Lung microvascular endothelial cell (primary cell): ENCODE measurements at regions not wholly inside any gene's neighbourhood (a gene's known extent, or its start where the extent isn't known, plus 50 kb on each side); places are given as distances from the start of the nearest gene placed in this dataset.
"Not testable (repeated sequence)": the region's sequence is repeated elsewhere in the genome, so short reads cannot be mapped to it uniquely, and the experiment has no call there.

Source experiments
- DNase-seq, 2 donors: peaks; one replicate each; pipeline versions ENCODE4 v3.0.0 to v3.0.0-alpha.2; 2010; ENCODE audit warnings: low read depth in 2 of 2

DNA sequence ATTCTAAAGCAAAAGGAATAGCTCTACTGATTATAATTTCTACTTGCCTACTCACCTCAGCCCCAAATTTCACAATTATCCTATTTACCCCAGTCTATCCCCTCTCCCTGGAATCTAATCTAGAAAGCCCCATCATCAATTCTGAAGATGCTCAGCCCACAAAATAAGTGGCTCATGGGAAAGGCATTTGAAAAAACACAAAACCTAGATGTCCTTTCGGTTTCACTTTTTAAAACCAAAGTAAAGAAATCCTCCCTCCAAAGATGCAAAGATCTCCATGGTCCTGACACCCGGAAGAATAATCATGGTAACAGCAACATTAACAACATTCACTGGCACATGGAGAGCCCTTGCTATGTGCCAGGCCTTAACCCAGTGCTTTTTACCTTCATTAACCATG is 224.8 kb downstream of the FGFR2 start:
- DNase-seq = no peak

DNA sequence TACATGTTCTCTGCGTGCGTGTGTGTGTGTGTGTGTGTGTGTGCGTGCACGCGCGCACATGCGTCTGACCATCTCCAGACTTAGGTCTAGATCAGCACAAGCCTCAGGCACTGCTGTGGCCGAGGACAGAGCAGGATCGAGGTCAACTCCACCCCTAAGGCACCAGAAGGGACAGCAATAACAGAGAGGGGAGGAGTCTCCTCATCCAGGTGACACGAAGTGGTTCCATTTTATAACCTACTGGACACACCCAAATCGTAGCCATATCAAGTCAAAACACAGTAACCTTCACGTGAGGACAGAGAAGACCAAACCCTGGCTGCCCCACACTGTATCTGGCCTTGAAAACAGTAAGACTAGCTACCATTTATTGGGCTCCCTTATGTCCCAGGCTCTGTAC is 224.1 kb downstream of the FGFR2 start:
- no peak for DNase-seq

DNA sequence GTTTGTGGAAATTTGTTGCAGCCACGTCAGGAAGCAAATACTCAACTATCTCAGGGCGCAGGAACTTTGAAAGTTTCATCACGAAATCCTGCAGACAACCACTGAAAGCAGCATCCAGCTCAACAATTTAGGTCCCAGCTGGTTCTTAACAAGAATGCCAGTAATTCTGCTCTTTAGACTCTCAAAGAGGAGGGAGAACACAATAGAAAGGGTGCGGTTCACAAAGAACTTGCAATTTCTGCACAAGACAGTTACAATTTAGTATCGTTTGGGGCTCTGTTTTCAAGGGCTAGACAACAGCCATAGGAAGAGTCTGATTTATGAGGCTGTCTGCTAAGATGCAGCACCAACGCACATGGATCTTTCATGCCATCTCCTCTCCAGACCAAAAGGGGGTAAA is 223.1 kb downstream of the FGFR2 start:
- DNase-seq = no peak

DNA sequence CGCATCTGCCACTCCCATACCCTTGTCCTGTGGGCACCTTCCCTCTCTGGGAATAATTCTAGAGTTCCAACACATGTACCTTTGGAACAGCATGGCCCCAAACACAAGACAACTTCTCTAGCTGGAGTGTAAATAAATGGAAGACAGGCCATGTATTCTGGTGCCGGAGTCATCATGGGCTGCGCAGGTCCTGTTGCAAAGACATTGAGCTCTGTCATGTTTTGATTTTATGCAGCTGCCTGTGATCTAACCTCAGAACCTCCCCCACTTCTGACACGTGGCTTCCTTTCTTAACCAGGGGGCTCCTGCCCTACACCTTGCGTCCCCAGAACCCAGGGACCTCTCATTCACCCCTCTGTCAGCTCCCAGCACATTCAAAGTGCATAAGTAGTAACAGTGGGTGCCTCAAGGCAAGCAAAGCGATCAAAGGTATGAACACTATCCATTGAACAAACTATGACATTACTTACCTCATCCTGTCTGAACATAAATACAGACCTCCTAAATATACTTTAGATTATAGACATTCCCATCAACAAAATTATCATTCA is 219.9 kb downstream of the FGFR2 start:
- DNase-seq = no peak

DNA sequence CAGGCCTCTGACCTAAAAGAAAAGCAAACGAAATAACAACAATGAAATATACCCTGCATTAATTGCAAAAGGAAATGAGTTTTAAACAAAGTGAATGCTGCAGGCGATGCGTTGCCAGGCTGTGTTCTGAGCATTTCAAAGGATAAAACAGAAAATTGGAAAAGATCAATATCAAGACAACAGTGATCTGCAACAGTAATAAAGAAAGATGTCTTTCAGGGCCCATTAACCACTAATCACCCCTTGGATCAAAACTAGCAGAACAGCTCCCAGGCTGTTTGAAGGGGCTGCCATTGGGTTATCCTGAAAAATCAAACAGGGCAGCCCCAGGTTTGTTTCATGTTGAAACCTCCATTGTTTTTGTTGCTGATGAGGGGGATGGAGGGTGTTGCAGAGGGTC is 219.2 kb downstream of the FGFR2 start:
- no peak for DNase-seq

DNA sequence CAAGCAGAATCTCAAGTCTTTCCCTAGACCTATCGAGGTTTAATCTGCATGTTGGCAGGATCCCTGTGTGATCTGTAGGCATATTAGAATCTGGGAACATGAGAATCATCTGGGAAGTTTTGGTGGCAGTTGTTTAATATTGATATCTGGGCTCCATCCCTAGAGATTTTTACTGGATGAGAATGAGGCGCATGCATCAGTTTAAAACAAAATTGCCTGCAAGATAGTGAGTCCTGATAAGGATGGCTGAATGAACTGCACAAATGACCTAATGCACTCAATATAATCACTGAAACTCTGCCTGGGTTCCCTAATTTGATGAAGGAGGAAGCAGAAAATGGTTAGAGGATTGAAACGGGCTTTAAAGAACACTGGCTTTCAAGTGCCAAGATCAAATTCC is 218.0 kb downstream of the FGFR2 start:
- no peak for DNase-seq

DNA sequence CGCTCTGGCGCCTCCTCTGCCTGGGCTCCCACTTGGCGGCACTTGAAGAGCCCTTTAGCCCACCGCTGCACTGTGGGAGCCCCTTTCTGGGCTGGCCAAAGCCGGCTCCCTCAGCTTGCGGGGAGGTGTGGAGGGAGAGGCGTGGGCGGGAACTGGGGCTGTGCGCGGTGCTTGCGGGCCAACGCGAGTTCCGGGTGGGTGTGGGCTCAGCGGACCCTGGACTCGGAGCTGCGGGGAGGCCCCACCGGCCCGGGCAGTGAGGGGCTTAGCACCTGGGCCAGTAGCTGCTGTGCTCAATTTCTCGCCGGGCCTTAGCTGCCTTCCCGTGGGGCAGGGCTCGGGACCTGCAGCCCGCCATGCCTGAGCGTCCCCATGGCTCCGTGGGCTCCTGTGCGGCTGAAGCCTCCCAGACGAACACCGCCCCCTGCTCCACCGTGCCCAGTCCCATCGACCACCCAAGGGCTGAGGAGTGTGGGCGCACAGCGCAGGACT is 216.2 kb downstream of the FGFR2 start:
- not testable (repeated sequence) for DNase-seq

GRCh38 chr10:121385136-121385535 is 213.1 kb downstream of the FGFR2 start:
- DNase-seq = no peak

- no peak for DNase-seq
Observed at GRCh38 chr10:121392657-121393056, 205.6 kb downstream of the FGFR2 start.

- DNase-seq = no peak
Observed at GRCh38 chr10:121393522-121393921, 204.7 kb downstream of the FGFR2 start.

GRCh38 chr10:121400507-121400906 is 197.7 kb downstream of the FGFR2 start:
- not testable (repeated sequence) for DNase-seq

- no peak for DNase-seq
Observed at GRCh38 chr10:121403527-121403926, 194.7 kb downstream of the FGFR2 start.

- DNase-seq = no peak
Observed at GRCh38 chr10:121404611-121405010, 193.6 kb downstream of the FGFR2 start.

- DNase-seq = no peak
Observed at GRCh38 chr10:121405096-121405495, 193.1 kb downstream of the FGFR2 start.

- no peak for DNase-seq
Observed at GRCh38 chr10:121405549-121405948, 192.7 kb downstream of the FGFR2 start.

DNA sequence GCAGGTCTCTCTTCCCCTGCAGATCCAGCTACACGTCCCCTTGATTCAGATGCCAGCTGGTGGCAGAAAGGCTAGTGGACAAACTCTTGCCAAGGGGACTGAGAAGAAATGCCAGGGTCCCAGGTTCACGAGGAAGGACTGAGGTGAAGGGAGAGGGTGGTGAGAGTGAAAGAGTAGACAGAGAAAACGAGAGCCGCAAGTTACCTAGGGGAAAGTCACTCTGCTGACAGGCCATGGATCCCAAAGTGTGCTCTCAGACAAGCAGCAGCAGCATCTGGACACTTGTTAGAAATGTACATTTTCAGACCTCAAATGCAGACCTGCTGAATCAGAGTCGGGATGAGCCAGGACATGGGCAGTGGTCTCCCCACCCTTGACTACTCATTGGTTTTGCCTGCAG is 192.3 kb downstream of the FGFR2 start:
- no peak for DNase-seq

DNA sequence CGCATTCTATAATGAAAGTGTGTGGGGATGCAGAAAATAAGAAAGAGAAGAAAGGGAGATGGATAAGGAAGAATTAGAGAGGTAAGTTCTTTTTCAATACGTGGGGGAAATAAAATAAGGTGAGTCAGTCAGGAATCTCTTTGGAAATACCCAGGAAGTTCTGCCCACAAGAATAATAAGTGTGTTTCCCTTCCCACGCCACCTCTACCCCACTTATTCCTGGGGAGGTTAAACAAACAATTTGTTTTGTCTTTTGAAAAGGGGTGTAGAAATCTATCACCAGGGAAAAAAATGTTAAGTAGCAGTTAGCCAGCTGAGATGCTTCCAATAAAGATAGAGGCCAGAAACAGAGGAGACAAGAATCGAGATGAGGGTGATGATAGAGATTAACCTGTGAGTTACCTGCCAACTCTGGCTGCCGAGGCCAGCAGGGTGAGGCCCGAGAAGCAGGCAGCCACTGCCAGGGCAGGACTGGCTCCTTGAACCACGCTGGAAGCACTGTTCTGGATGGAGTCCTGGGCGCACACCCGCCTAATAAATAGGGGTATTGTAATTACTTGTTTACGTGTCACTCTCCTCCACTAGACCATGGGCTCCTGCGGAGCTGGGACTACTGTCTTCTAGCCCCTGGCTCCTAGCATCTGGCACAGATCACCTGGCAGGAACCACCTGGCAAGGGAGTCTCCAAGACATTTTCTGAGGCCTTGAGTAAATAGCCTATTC is 191.3 kb downstream of the FGFR2 start:
- DNase-seq = no peak

DNA sequence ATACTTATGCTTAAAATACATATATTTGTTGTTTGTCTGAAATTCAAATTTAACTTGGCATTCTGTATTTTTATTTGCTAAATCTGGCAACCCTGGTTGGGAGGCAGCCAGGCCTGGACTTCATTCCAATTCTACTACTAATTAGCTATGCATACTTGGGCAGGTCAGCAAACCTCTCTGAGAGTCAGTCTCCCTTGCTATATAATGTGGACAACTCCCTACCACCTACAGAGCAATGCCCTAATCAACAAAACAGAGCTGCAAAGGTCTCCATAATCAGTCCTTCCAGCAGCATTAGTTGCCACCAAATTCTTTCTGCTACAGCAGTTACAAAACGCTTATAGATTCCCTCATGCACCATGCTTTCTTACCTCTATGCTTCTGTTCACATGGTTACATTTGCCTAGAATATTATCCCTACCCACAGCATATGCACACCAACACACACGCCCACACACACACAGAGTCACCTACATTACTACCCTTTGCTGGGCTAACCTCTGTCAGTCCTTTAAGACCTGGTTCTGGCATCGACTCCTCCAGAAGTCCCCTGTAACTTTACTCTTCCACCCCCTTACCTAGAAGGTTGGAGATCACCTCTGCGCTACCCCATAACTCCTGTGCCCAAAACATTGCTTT is 188.7 kb downstream of the FGFR2 start:
- no peak for DNase-seq

- no peak for DNase-seq
Observed at GRCh38 chr10:121411004-121411403, 187.2 kb downstream of the FGFR2 start.

- no peak for DNase-seq
Observed at GRCh38 chr10:121413951-121414350, 184.3 kb downstream of the FGFR2 start.

GRCh38 chr10:121414366-121415062 is 183.7 kb downstream of the FGFR2 start:
- DNase-seq = no peak

DNA sequence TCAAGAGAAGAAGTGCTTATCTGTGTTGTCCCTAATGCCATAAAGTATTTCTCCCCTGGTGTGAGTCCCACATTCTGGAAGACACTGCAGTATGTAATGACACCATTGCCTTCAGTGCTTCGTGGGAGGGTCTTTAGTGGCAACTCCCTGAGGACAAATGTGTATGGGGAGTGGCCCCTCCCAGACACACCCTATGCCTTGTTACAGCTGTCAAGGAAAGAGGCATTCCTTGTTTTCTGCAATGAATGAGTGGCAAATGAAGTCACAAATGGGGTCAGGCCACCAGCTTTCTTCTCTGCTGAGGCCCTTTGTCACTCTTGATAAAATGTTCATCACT is 183.2 kb downstream of the FGFR2 start:
- DNase-seq = no peak

DNA sequence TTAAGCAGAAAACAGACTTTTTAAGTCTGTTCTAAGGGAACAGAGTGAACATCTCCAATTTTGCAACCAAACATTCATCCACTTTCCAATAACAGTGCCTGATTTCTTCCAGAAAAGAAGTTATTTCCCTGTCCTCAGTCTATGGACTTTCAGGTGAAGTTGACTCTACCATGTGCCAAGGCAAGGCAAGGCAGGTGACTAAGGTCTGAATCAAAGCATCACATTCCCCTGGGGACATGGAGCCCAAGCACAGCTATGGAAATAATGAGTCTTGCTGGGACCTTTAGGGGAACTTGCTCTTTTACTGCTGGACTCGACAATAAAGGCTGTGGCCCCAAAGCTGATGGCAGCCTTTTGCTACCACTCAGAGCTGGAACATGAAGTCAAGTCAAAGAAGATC is 182.2 kb downstream of the FGFR2 start:
- no peak for DNase-seq
